K562 (cell line): ENCODE measurements at regions not wholly inside any gene's neighbourhood (a gene's known extent, or its start where the extent isn't known, plus 50 kb on each side); places are given as distances from the start of the nearest gene placed in this dataset.

ENCODE experiments used
- ATAC-seq: fragments of 200-7000 bp; cut with Tn5 transposase; 3 replicates; pipeline ENCODE4 v1.9.1; 2020; ENCODE audit warnings: moderate library complexity
- BruUV-seq: library from RNA; stranded (reverse); fragments of 400-500 nt; replicated peaks from 2 replicates; lab custom pipeline; 2021; lab: Mats Ljungman, UMichigan
- CTCF ChIA-PET: fragments of 300-600 bp; formaldehyde crosslinking; extraction: SDS; loops from one replicate; lab custom pipeline; 2021; ENCODE audit warnings: low intra/inter-chr PET ratio; lab: Yijun Ruan, JAX
- POLR2A ChIA-PET: fragments of 300-600, 350-650 bp; sonication (Branson Sonifier 250); formaldehyde crosslinking; extraction: SDS; loops from one replicate; lab custom pipeline; 2021; ENCODE audit warnings: antibody characterized with exemption, inconsistent platforms; lab: Yijun Ruan, JAX
- DNase-seq, 4 experiments: peaks; one replicate each; pipeline versions ENCODE4 v3.0.0 to v3.0.0-alpha.2; 2011 to 2018; ENCODE audit warnings: low spot score in 3 of 4, mixed read lengths in 3 of 4; ENCODE audit errors: extremely low read depth in 1 of 4
- FAIRE-seq: peaks from 2 replicates; lab custom pipeline; 2011; peaks lifted over from hg19 to GRCh38; lab: Jason Lieb, UNC
- H2AFZ ChIP-seq: 2 replicates; pipeline ENCODE4 v1.6.0; 2011; ENCODE audit warnings: low read depth, low read length, control low read depth, inconsistent platforms
- H3K27ac ChIP-seq: fragments of 200-600 bp; 3 replicates; pipeline ENCODE4 v1.8.0; 2011; ENCODE audit warnings: low read depth, mild to moderate bottlenecking, control low read depth, inconsistent platforms, low read length, moderate library complexity, mixed read lengths; ENCODE audit errors: extremely low read depth
- H3K27me3 ChIP-seq, 2 experiments: fragments of 300-600 bp in 1 of 2; 2 replicates in 1 of 2; 3 replicates in 1 of 2; pipeline versions ENCODE4 v1.6.0 to v1.8.0; 2011; ENCODE audit warnings: inconsistent platforms in 2 of 2, low read length in 2 of 2, mild to moderate bottlenecking in 1 of 2, mixed read lengths in 1 of 2, moderate library complexity in 1 of 2; ENCODE audit not compliant: control insufficient read depth in 2 of 2, insufficient read depth in 2 of 2
- H3K36me3 ChIP-seq: fragments of 300-600 bp; 3 replicates; pipeline ENCODE4 v1.8.0; 2011; ENCODE audit warnings: mild to moderate bottlenecking, low read length, inconsistent platforms; ENCODE audit not compliant: control insufficient read depth, insufficient read depth
- H3K4me1 ChIP-seq, 2 experiments: fragments of 200-600 bp in 1 of 2; replicated peaks in 1 of 2; 2 replicates in 1 of 2; 3 replicates in 1 of 2; pipeline versions ENCODE4 v1.5.1 to v1.8.0; 2011; ENCODE audit warnings: inconsistent platforms in 2 of 2, low read length in 2 of 2, mild to moderate bottlenecking in 1 of 2, mixed read lengths in 1 of 2, moderate library complexity in 1 of 2; ENCODE audit not compliant: control insufficient read depth in 2 of 2, insufficient read depth in 2 of 2
- H3K4me2 ChIP-seq: 2 replicates; pipeline ENCODE4 v1.6.1; 2011; ENCODE audit warnings: low read length, control low read depth, inconsistent platforms, mixed read lengths; ENCODE audit not compliant: insufficient read depth
- H3K4me3 ChIP-seq: fragments of 200-600 bp; sonication (generic), shearing (Covaris generic); 2 replicates; pipeline ENCODE4 v1.5.1; 2016; ENCODE audit warnings: control low read depth, inconsistent platforms
- H3K79me2 ChIP-seq: fragments of 200-600 bp; 3 replicates; pipeline ENCODE4 v1.8.0; 2011; ENCODE audit warnings: low read length, inconsistent platforms; ENCODE audit not compliant: control insufficient read depth, insufficient read depth
- H3K9ac ChIP-seq, 2 experiments: 2 replicates each; pipeline versions ENCODE4 v1.6.0 to v1.6.1; 2011; ENCODE audit warnings: low read depth in 2 of 2, low read length in 2 of 2, control low read depth in 1 of 2, inconsistent platforms in 1 of 2, mild to moderate bottlenecking in 1 of 2, mixed read lengths in 1 of 2; ENCODE audit not compliant: insufficient read depth in 1 of 2
- H3K9me1 ChIP-seq: one replicate; pipeline ENCODE4 v1.6.0; 2011; ENCODE audit warnings: inconsistent platforms, mild to moderate bottlenecking, low read length, moderate library complexity; ENCODE audit not compliant: control insufficient read depth, insufficient read depth
- H3K9me3 ChIP-seq: replicated peaks from 2 replicates; pipeline ENCODE4 v1.5.1; 2011; ENCODE audit warnings: low read depth, low read length, inconsistent platforms; ENCODE audit not compliant: control insufficient read depth, insufficient read depth
- H4K20me1 ChIP-seq: replicated peaks from 2 replicates; pipeline ENCODE4 v1.6.1; 2011; ENCODE audit warnings: low read length, inconsistent platforms, mixed read lengths; ENCODE audit not compliant: control insufficient read depth, insufficient read depth
- FOXK2 ChIP-seq, 2 experiments: fragments of 450-650 bp; IDR thresholded peaks in 1 of 2; conservative IDR thresholded peaks in 1 of 2; 2 replicates each; pipeline ENCODE4 v1.6.1; 2016; ENCODE audit warnings: low read depth in 2 of 2, mild to moderate bottlenecking in 1 of 2
- TBL1XR1 ChIP-seq, 2 experiments: IDR thresholded peaks; 2 replicates each; pipeline ENCODE4 v1.6.1; 2012; ENCODE audit warnings: improper control_type of control experiment in 2 of 2, low read length in 2 of 2, mild to moderate bottlenecking in 1 of 2
- ZNF274 ChIP-seq: IDR thresholded peaks from 2 replicates; pipeline ENCODE4 v1.6.1; 2011; ENCODE audit warnings: low read depth, mild to moderate bottlenecking, low read length, moderate library complexity, borderline replicate concordance
- WGBS: fragments of 100-300 bp; shearing (Covaris generic); methylation state at CpG from one replicate; pipeline ENCODE4 v1.1.6; 2016; ENCODE audit warnings: low coverage, mixed read lengths; ENCODE audit not compliant: insufficient coverage; ENCODE audit errors: missing lambda C conversion rate; 5-methylcytosine and 5-hydroxymethylcytosine counted together
- in situ Hi-C: fragments of 300-500 bp; cut with MboI; formaldehyde crosslinking; loops from 4 replicates; pipeline ENCODE4 v1.15.0; 2018; ENCODE audit warnings: inconsistent platforms, mixed read lengths
- intact Hi-C: fragments of 100-400 bp; cut with micrococcal nuclease; formaldehyde crosslinking; loops from 2 replicates; pipeline ENCODE4 v1.14.2; 2022
- TF ChIP-seq, protein P1 (sequence below): fragments of 250-450 bp; sonication (Bioruptor Pico); IDR thresholded peaks from 2 replicates; pipeline ENCODE4 v1.8.0; 2022; ENCODE audit warnings: inconsistent platforms, mild to moderate bottlenecking, moderate library complexity, borderline replicate concordance
- TF ChIP-seq, protein P2 (sequence below): fragments of 200-600 bp; sonication (generic); IDR thresholded peaks from one replicate; pipeline ENCODE4 v1.6.1; 2012; ENCODE audit warnings: mild to moderate bottlenecking, low read depth, low read length, inconsistent platforms
- TF ChIP-seq, protein P3 (sequence below): fragments of 250-450 bp; sonication (Bioruptor Pico); IDR thresholded peaks from 2 replicates; pipeline ENCODE4 v1.4.0; 2020

DNA sequence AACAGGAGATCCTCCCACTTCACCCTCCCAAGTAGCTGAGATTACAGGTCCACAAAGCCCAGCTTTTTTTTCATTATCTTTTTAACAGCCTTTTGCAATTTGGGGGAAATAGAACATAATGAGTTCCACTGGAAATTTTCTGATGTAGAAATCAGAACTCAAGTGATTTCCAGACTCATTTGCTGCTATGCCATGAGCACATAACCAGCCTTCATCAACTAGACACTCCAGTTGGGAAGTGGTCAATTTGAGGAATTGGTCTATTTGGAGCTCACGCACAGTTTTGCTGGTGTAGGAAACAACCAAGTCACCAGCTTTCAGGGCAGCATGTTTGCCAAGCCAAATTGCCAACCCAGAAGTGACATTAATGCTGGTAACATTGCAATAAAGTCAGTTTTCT, 86.7 kb downstream of the MAFB start:
- Histone ChIP-seq H3K79me2 (no peaks in the 10 kb centered on the region), H3K9me1 (no peaks in the 10 kb centered on the region), H3K9ac (no peak overlapping the region), H3K27ac (no peak overlapping the region), H2AFZ (no peak overlapping the region), H3K4me1 (no peaks in the 10 kb centered on the region), H3K27me3 (no peaks in the 10 kb centered on the region), H3K9me3 (no peaks in the 10 kb centered on the region), H3K36me3 (no peaks in the 10 kb centered on the region), H3K4me2 (no peak overlapping the region), H3K4me3 (no peak overlapping the region), H4K20me1 (no peaks in the 10 kb centered on the region)
- FAIRE-seq (no peak), ATAC-seq (no peak), DNase-seq (no peak)
- intact Hi-C loops (no loop called here), in situ Hi-C loops (no loop called here)
- ChIA-PET CTCF (no interaction called here), POLR2A (no interaction called here)
- 10% methylated on average over 1 of the region's 1 CpG for WGBS
- no TSS peak for BruUV-seq
- TF ChIP-seq TBL1XR1 (IDR thresholded peaks at IDR 0.05; ENCODE audit: low read length in 2 of 2) (no peak), FOXK2 (conservative IDR thresholded peaks at IDR 0.05 in 1 of 2, IDR thresholded peaks at IDR 0.05 in 1 of 2; ENCODE audit: low read depth in 2 of 2) (no peak), ZNF274 (no peak)
- TF ChIP-seq, protein P1, sequence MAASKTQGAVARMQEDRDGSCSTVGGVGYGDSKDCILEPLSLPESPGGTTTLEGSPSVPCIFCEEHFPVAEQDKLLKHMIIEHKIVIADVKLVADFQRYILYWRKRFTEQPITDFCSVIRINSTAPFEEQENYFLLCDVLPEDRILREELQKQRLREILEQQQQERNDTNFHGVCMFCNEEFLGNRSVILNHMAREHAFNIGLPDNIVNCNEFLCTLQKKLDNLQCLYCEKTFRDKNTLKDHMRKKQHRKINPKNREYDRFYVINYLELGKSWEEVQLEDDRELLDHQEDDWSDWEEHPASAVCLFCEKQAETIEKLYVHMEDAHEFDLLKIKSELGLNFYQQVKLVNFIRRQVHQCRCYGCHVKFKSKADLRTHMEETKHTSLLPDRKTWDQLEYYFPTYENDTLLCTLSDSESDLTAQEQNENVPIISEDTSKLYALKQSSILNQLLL (CRISPR knock-in tag) = no peak
- TF ChIP-seq, protein P2, sequence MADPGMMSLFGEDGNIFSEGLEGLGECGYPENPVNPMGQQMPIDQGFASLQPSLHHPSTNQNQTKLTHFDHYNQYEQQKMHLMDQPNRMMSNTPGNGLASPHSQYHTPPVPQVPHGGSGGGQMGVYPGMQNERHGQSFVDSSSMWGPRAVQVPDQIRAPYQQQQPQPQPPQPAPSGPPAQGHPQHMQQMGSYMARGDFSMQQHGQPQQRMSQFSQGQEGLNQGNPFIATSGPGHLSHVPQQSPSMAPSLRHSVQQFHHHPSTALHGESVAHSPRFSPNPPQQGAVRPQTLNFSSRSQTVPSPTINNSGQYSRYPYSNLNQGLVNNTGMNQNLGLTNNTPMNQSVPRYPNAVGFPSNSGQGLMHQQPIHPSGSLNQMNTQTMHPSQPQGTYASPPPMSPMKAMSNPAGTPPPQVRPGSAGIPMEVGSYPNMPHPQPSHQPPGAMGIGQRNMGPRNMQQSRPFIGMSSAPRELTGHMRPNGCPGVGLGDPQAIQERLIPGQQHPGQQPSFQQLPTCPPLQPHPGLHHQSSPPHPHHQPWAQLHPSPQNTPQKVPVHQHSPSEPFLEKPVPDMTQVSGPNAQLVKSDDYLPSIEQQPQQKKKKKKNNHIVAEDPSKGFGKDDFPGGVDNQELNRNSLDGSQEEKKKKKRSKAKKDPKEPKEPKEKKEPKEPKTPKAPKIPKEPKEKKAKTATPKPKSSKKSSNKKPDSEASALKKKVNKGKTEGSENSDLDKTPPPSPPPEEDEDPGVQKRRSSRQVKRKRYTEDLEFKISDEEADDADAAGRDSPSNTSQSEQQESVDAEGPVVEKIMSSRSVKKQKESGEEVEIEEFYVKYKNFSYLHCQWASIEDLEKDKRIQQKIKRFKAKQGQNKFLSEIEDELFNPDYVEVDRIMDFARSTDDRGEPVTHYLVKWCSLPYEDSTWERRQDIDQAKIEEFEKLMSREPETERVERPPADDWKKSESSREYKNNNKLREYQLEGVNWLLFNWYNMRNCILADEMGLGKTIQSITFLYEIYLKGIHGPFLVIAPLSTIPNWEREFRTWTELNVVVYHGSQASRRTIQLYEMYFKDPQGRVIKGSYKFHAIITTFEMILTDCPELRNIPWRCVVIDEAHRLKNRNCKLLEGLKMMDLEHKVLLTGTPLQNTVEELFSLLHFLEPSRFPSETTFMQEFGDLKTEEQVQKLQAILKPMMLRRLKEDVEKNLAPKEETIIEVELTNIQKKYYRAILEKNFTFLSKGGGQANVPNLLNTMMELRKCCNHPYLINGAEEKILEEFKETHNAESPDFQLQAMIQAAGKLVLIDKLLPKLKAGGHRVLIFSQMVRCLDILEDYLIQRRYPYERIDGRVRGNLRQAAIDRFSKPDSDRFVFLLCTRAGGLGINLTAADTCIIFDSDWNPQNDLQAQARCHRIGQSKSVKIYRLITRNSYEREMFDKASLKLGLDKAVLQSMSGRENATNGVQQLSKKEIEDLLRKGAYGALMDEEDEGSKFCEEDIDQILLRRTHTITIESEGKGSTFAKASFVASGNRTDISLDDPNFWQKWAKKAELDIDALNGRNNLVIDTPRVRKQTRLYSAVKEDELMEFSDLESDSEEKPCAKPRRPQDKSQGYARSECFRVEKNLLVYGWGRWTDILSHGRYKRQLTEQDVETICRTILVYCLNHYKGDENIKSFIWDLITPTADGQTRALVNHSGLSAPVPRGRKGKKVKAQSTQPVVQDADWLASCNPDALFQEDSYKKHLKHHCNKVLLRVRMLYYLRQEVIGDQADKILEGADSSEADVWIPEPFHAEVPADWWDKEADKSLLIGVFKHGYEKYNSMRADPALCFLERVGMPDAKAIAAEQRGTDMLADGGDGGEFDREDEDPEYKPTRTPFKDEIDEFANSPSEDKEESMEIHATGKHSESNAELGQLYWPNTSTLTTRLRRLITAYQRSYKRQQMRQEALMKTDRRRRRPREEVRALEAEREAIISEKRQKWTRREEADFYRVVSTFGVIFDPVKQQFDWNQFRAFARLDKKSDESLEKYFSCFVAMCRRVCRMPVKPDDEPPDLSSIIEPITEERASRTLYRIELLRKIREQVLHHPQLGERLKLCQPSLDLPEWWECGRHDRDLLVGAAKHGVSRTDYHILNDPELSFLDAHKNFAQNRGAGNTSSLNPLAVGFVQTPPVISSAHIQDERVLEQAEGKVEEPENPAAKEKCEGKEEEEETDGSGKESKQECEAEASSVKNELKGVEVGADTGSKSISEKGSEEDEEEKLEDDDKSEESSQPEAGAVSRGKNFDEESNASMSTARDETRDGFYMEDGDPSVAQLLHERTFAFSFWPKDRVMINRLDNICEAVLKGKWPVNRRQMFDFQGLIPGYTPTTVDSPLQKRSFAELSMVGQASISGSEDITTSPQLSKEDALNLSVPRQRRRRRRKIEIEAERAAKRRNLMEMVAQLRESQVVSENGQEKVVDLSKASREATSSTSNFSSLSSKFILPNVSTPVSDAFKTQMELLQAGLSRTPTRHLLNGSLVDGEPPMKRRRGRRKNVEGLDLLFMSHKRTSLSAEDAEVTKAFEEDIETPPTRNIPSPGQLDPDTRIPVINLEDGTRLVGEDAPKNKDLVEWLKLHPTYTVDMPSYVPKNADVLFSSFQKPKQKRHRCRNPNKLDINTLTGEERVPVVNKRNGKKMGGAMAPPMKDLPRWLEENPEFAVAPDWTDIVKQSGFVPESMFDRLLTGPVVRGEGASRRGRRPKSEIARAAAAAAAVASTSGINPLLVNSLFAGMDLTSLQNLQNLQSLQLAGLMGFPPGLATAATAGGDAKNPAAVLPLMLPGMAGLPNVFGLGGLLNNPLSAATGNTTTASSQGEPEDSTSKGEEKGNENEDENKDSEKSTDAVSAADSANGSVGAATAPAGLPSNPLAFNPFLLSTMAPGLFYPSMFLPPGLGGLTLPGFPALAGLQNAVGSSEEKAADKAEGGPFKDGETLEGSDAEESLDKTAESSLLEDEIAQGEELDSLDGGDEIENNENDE = no peak
- TF ChIP-seq, protein P3, sequence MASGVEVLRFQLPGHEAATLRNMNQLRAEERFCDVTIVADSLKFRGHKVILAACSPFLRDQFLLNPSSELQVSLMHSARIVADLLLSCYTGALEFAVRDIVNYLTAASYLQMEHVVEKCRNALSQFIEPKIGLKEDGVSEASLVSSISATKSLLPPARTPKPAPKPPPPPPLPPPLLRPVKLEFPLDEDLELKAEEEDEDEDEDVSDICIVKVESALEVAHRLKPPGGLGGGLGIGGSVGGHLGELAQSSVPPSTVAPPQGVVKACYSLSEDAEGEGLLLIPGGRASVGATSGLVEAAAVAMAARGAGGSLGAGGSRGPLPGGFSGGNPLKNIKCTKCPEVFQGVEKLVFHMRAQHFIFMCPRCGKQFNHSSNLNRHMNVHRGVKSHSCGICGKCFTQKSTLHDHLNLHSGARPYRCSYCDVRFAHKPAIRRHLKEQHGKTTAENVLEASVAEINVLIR = no peak
